ENCODE measurements at regions not wholly inside any gene's neighbourhood (a gene's known extent, or its start where the extent isn't known, plus 50 kb on each side); places are given as distances from the start of the nearest gene placed in this dataset.

DNA sequence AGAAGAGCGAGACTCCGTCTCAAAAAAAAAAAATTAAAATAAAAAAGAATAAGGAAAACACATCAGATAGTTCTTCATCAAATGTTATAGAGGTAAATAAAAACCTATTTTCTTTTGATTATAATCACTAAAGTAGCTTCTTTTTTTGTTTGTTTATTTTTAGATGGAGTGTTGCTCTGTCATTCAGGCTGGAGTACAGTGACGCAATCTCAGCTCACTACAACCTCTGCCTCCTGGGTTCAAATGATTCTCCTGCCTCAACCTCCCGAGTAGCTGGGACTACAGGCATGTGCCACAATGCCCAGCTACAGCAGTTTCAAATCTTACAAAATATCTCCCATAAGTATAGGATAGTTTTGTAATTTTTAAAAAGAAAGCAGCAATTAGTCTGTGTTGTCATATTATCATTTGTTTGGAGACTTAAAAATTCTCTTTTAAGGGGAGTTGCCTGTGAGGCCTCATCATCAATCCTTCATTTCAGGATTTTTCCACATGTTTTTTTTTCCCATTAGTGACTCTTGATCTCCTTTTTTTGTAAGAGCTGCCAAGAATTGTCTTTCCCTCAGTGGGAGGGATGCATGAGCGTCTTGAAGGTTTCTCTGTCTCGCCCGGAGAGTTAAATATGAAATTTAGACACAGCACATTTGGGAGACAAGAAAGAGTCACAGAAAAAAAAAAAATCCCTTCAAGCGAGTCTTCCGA, 275.9 kb downstream of the CDCA7 start:
- no peak for DNase-seq

DNA sequence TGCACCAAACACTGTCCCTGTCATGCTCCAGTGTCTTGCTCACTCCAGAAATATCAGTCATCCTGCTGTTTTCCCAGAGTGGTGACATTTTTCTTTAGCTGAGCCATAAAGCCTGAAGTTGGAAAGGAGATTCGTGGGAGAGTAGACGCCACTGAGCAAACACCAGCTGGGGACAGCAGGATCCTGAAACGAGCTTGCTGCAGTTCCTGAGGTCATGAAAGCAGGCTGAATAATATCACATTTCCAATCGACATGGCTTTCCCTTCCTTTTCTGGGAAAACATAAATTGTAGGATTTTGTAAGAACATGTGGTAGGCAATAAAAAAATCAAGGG, 276.4 kb downstream of the CDCA7 start:
- DNase-seq = peak; percentile 30 to 32
- Histone ChIP-seq H3K27me3 (peaks cover 0 to 3% of the 10 kb centered on the region in 2 donors), H3K4me1 (no peaks in the 10 kb centered on the region), H3K9me3 (no peaks in the 10 kb centered on the region), H3K36me3 (no peaks in the 10 kb centered on the region), H3K4me3 (no peak overlapping the region), H3K27ac (peak overlapping the region; percentile 20 to 24)
- intact Hi-C loops (cut with DNase I; ENCODE audit: low total_unique reads) = no loop called here
- TF ChIP-seq, protein P1, sequence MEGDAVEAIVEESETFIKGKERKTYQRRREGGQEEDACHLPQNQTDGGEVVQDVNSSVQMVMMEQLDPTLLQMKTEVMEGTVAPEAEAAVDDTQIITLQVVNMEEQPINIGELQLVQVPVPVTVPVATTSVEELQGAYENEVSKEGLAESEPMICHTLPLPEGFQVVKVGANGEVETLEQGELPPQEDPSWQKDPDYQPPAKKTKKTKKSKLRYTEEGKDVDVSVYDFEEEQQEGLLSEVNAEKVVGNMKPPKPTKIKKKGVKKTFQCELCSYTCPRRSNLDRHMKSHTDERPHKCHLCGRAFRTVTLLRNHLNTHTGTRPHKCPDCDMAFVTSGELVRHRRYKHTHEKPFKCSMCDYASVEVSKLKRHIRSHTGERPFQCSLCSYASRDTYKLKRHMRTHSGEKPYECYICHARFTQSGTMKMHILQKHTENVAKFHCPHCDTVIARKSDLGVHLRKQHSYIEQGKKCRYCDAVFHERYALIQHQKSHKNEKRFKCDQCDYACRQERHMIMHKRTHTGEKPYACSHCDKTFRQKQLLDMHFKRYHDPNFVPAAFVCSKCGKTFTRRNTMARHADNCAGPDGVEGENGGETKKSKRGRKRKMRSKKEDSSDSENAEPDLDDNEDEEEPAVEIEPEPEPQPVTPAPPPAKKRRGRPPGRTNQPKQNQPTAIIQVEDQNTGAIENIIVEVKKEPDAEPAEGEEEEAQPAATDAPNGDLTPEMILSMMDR (IDR thresholded peaks at IDR 0.05) = no peak
- TF ChIP-seq POLR2A (IDR thresholded peaks at IDR 0.05) = no peak

More for the DNA sequence above, 275.9 kb downstream of the CDCA7 start:
- Histone ChIP-seq H3K4me1 (no peaks in the 10 kb centered on the region), H3K4me3 (no peak overlapping the region), H3K27me3 (peaks cover 0 to 3% of the 10 kb centered on the region in 2 donors), H3K9me3 (no peaks in the 10 kb centered on the region), H3K27ac (peak overlapping the region; percentile 20 to 24), H3K36me3 (no peaks in the 10 kb centered on the region)
- intact Hi-C loops (cut with DNase I; ENCODE audit: low total_unique reads) = no loop called here
- TF ChIP-seq, protein P1 (IDR thresholded peaks at IDR 0.05) = no peak
- TF ChIP-seq POLR2A (IDR thresholded peaks at IDR 0.05) = no peak

DNA sequence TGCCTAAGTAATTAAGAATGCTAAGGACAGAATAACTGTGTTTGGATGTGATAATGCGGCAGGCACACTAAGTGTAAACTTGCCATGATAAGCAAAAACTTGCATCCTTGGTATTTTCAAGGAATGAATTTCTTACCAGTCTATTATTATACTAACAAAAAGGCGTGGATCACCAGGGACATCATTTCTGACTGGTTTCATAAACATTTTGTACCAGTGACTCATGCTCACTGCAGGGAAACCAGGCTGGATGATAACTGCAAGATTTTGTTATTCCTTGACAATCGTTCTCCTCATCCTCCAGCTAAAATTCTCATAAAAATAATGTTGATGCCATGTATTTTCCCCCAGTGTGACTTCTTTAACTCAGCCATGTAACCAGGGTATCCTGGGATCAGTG, 289.5 kb downstream of the CDCA7 start:
- intact Hi-C loops (cut with DNase I; ENCODE audit: low total_unique reads) = no loop called here
- H3K4me1 ChIP-seq = no peaks in the 10 kb centered on the region
- no peak overlapping the region for H3K27ac ChIP-seq
- TF ChIP-seq, protein P1 (IDR thresholded peaks at IDR 0.05) = no peak
- TF ChIP-seq POLR2A (IDR thresholded peaks at IDR 0.05) = no peak
- DNase-seq = no peak
- H3K9me3 ChIP-seq = no peaks in the 10 kb centered on the region
- no peak overlapping the region for H3K4me3 ChIP-seq
- no peaks in the 10 kb centered on the region for H3K36me3 ChIP-seq
- H3K27me3 ChIP-seq = no peaks in the 10 kb centered on the region

DNA sequence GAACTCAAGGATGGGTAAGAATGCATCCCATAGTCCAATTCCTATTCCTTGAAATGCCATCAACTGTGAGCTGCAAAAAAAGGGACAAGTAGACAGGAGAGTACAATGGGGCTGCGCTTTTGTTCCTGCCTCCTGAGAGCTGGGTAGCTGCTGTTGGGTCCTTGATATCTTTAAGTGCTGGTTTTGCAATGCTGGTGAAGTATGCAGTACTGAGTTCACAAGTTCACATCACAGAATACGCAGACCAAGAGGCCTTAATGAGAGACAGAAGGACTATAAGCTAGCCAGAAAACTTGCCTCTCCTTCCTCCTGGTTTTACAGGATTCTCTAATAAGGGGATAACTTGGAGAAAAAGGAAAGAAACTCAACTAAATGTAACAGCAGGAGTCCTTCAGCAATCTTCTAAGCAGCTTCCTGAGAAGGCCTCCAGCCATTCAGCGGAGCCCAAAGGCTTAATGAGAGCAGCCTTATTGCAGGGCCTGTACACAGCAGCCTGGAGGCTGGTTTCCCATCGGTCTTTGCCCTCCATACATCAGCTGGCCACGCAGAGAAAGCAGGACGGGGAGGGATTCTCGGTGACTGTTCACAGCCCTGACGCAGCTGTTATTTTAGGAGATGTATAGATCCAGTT, 293.1 kb downstream of the CDCA7 start:
- H3K36me3 ChIP-seq = no peaks in the 10 kb centered on the region
- TF ChIP-seq, protein P1 (IDR thresholded peaks at IDR 0.05) = no peak
- TF ChIP-seq POLR2A (IDR thresholded peaks at IDR 0.05) = no peak
- peak overlapping the region; percentile 8 to 47 for H3K27ac ChIP-seq
- DNase-seq = no peak
- H3K9me3 ChIP-seq = no peaks in the 10 kb centered on the region
- intact Hi-C loops (cut with DNase I; ENCODE audit: low total_unique reads) = no loop called here
- no peak overlapping the region for H3K4me3 ChIP-seq
- no peaks in the 10 kb centered on the region for H3K4me1 ChIP-seq
- no peaks in the 10 kb centered on the region for H3K27me3 ChIP-seq

DNA sequence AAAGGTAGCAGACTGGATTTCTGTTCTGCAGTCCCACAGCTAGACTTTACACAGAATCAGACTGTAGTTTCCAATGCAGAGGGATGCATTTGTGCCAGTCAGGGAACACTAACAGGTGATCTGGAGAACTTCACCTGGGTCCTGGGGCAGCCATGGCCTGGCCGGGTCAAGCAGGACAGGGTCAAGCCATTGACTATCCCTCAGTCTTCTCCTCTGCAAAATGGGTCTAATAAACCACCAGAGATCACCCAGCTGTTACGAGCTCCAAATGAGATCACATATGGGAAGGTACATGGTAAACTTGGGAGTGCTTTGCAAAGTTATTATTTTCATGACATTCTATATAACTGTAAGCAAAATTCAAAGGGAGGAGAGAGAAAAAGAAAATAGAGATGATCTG, 294.1 kb downstream of the CDCA7 start:
- peak overlapping the region in 1 of 2 donors; percentile 8 for H3K27ac ChIP-seq
- intact Hi-C loops (cut with DNase I; ENCODE audit: low total_unique reads) = no loop called here
- H3K27me3 ChIP-seq = no peaks in the 10 kb centered on the region
- no peak for TF ChIP-seq POLR2A (IDR thresholded peaks at IDR 0.05)
- TF ChIP-seq, protein P1 (IDR thresholded peaks at IDR 0.05) = no peak
- H3K4me1 ChIP-seq = no peaks in the 10 kb centered on the region
- no peaks in the 10 kb centered on the region for H3K9me3 ChIP-seq
- DNase-seq = no peak
- H3K4me3 ChIP-seq = no peak overlapping the region
- H3K36me3 ChIP-seq = no peaks in the 10 kb centered on the region
